Astrocyte (in vitro differentiated cells and primary cell): ENCODE measurements at regions not wholly inside any gene's neighbourhood (a gene's known extent, or its start where the extent isn't known, plus 50 kb on each side); places are given as distances from the start of the nearest gene placed in this dataset.

ENCODE experiments used
- EZH2 ChIP-seq: IDR thresholded peaks from 2 replicates; pipeline ENCODE4 v1.6.1; 2012; ENCODE audit warnings: mild to moderate bottlenecking, low read length, inconsistent platforms; ENCODE audit not compliant: insufficient read depth
- TF ChIP-seq, protein P1 (sequence below): IDR thresholded peaks from 2 replicates; pipeline ENCODE4 v1.5.1; 2011; ENCODE audit warnings: low read depth, mild to moderate bottlenecking, inconsistent platforms, low read length, moderate library complexity; ENCODE audit not compliant: insufficient read depth

DNA sequence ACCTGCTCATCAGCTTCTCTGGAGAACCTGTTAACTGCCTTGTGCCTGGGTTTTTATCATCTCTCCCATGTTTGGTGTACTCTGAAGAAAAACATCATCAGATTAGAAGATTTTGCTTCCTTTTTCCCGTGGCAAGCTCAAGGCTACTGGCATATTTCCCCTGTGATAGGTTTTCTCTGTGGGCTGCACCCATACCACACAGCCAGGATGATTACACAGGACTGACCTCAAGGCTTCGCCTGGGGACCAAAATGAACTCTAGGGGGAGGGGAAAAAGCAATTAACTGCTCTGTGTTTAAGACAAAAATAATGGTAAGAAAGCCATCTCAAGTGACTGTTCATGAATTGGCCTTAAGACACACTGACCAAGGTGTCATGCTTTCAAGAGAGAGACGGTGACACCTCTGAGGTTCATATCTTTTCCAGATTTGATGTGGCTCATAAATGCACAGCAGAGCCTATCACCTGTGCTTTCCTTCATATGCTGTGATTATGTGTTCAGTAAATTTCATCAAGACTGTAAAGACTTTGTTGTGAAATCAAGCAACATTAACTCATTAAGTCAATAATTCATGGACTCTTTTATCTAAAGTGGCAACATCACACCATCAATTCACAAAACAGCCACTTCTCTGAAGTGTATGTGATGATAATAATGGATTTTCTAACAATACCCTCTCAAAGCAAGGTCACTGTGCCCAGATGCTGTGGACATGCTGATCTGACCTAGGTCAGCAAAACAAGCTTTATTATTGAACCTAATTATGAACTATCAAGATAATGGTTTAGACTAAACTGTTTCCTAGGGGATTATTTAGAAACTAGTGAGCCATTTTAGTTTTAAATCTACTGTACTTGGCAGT is 427.9 kb downstream of the WDR72 start:
- TF ChIP-seq, protein P1, sequence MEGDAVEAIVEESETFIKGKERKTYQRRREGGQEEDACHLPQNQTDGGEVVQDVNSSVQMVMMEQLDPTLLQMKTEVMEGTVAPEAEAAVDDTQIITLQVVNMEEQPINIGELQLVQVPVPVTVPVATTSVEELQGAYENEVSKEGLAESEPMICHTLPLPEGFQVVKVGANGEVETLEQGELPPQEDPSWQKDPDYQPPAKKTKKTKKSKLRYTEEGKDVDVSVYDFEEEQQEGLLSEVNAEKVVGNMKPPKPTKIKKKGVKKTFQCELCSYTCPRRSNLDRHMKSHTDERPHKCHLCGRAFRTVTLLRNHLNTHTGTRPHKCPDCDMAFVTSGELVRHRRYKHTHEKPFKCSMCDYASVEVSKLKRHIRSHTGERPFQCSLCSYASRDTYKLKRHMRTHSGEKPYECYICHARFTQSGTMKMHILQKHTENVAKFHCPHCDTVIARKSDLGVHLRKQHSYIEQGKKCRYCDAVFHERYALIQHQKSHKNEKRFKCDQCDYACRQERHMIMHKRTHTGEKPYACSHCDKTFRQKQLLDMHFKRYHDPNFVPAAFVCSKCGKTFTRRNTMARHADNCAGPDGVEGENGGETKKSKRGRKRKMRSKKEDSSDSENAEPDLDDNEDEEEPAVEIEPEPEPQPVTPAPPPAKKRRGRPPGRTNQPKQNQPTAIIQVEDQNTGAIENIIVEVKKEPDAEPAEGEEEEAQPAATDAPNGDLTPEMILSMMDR: no peak
- TF ChIP-seq EZH2: no peak
